WI38 (cell line): ENCODE measurements at regions not wholly inside any gene's neighbourhood (a gene's known extent, or its start where the extent isn't known, plus 50 kb on each side); places are given as distances from the start of the nearest gene placed in this dataset.

ENCODE experiments used
- H3K4me3 ChIP-seq: 2 replicates; pipeline ENCODE4 v1.5.1; 2011; ENCODE audit warnings: low read depth, mild to moderate bottlenecking, control low read depth, low read length
- CTCF ChIP-seq: IDR thresholded peaks from 2 replicates; pipeline ENCODE4 v1.5.1; 2012; ENCODE audit warnings: low read depth, mild to moderate bottlenecking, control low read depth, low read length

- no peak for TF ChIP-seq CTCF
- no peak overlapping the region for H3K4me3 ChIP-seq
Measured at GRCh38 chr2:105600602-105600948, 144.1 kb upstream of the NCK2 start.

GRCh38 chr2:105600037-105600442 is 144.7 kb upstream of the NCK2 start:
- no peak overlapping the region for H3K4me3 ChIP-seq
- TF ChIP-seq CTCF: no peak

GRCh38 chr2:105598829-105599698 is 145.6 kb upstream of the NCK2 start:
- no peak overlapping the region for H3K4me3 ChIP-seq
- TF ChIP-seq CTCF: no peak

- no peak for TF ChIP-seq CTCF
- no peak overlapping the region for H3K4me3 ChIP-seq
Measured at GRCh38 chr2:105597806-105598803, 146.6 kb upstream of the NCK2 start.

- TF ChIP-seq CTCF: no peak
- no peak overlapping the region for H3K4me3 ChIP-seq
Measured at GRCh38 chr2:105597011-105597805, 147.5 kb upstream of the NCK2 start.

- no peak for TF ChIP-seq CTCF
- no peak overlapping the region for H3K4me3 ChIP-seq
Measured at GRCh38 chr2:105596411-105596921, 148.2 kb upstream of the NCK2 start.
